HL-60 (cell line): ENCODE measurements at regions not wholly inside any gene's neighbourhood (a gene's known extent, or its start where the extent isn't known, plus 50 kb on each side); places are given as distances from the start of the nearest gene placed in this dataset.

ENCODE experiments used
- DNase-seq, 2 experiments: peaks; one replicate each; pipeline ENCODE4 v3.0.0-alpha.2; 2010 to 2020; ENCODE audit warnings: low read depth in 1 of 2, low spot score in 1 of 2
- H3K27ac ChIP-seq: fragments of 250-450 bp; sonication (Bioruptor Pico); replicated peaks from 2 replicates; pipeline ENCODE4 v1.5.1; 2020; ENCODE audit warnings: mild to moderate bottlenecking, moderate library complexity
- H3K27me3 ChIP-seq: fragments of 250-450 bp; sonication (Bioruptor Pico); 2 replicates; pipeline ENCODE4 v1.5.1; 2021; ENCODE audit warnings: mild to moderate bottlenecking, moderate library complexity; ENCODE audit not compliant: insufficient read depth, poor library complexity, severe bottlenecking
- H3K4me3 ChIP-seq: replicated peaks from 2 replicates; pipeline ENCODE4 v1.5.1; 2011; ENCODE audit warnings: mild to moderate bottlenecking, control low read depth, low read length; ENCODE audit not compliant: insufficient read depth
- GABPA ChIP-seq: IDR thresholded peaks from 2 replicates; pipeline ENCODE4 v1.6.1; 2012; ENCODE audit warnings: low read depth
- POLR2AphosphoS5 ChIP-seq: IDR thresholded peaks from 2 replicates; pipeline ENCODE4 v1.6.1; 2012; ENCODE audit warnings: low read depth
- REST ChIP-seq: IDR thresholded peaks from 2 replicates; pipeline ENCODE4 v1.6.1; 2012; ENCODE audit warnings: low read depth; ENCODE audit not compliant: insufficient replicate concordance
- SPI1 ChIP-seq: IDR thresholded peaks from 2 replicates; pipeline ENCODE4 v1.6.1; 2012; ENCODE audit warnings: low read depth, mild to moderate bottlenecking, borderline replicate concordance
- TF ChIP-seq, protein P1 (sequence below): IDR thresholded peaks from one replicate; pipeline ENCODE4 v1.5.1; 2011; ENCODE audit warnings: low read length, control low read depth, inconsistent platforms; ENCODE audit not compliant: insufficient read depth

DNA sequence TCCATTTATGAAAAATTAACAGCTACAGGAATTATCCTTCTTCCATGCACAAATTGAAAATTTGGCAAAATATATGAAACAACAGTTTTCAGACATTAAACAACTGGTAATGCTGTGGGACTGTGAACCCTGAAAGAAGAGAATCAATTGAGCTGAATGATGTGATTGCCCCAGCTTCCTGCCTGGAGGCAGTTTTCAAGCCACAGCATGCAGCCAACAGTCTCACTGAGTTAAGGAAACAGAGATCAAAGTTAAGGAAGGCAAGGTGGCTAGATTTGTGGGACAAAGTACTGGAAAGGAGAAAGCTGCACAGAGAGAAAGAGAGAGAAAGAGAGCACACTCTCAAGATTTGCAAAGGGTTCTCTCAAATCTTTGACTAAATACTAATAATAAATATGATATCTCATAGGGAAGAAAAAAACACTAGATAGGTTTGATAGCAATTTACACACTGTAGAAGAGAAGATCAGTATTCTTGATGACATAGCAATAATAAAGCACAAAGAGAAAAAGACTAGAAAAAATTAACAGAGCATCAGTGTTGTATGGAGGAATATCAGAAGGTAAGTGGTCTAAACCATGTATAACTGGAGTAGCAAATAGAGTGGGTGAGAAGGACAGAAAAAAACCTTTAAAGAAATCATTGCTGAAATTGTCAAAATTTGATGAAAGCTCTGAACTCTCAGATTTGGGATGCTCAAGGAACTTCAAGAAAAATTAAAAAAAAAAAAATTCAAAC is 70.1 kb upstream of the CNKSR3 start:
- no peak for DNase-seq
- no peak for TF ChIP-seq GABPA
- no peak for TF ChIP-seq SPI1
- no peak for TF ChIP-seq REST
- TF ChIP-seq POLR2AphosphoS5 = no peak
- TF ChIP-seq, protein P1, sequence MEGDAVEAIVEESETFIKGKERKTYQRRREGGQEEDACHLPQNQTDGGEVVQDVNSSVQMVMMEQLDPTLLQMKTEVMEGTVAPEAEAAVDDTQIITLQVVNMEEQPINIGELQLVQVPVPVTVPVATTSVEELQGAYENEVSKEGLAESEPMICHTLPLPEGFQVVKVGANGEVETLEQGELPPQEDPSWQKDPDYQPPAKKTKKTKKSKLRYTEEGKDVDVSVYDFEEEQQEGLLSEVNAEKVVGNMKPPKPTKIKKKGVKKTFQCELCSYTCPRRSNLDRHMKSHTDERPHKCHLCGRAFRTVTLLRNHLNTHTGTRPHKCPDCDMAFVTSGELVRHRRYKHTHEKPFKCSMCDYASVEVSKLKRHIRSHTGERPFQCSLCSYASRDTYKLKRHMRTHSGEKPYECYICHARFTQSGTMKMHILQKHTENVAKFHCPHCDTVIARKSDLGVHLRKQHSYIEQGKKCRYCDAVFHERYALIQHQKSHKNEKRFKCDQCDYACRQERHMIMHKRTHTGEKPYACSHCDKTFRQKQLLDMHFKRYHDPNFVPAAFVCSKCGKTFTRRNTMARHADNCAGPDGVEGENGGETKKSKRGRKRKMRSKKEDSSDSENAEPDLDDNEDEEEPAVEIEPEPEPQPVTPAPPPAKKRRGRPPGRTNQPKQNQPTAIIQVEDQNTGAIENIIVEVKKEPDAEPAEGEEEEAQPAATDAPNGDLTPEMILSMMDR = no peak
- Histone ChIP-seq H3K27me3 (peaks cover 3% of the 10 kb centered on the region), H3K27ac (no peak overlapping the region), H3K4me3 (no peak overlapping the region)

GRCh38 chr6:154582696-154583095 is 72.2 kb upstream of the CNKSR3 start:
- DNase-seq = no peak
- H3K4me3 ChIP-seq = no peak overlapping the region
- no peak overlapping the region for H3K27ac ChIP-seq
- TF ChIP-seq REST = no peak
- no peak for TF ChIP-seq GABPA
- TF ChIP-seq SPI1 = no peak
- TF ChIP-seq, protein P1 = no peak
- no peak for TF ChIP-seq POLR2AphosphoS5
- H3K27me3 ChIP-seq = peaks cover 3% of the 10 kb centered on the region

GRCh38 chr6:154583546-154584188 is 73.2 kb upstream of the CNKSR3 start:
- H3K27ac ChIP-seq = no peak overlapping the region
- DNase-seq = no peak
- TF ChIP-seq GABPA (no peak), SPI1 (no peak), REST (no peak), POLR2AphosphoS5 (no peak)
- TF ChIP-seq, protein P1 = no peak
- no peak overlapping the region for H3K4me3 ChIP-seq
- H3K27me3 ChIP-seq = peaks cover 3% of the 10 kb centered on the region
